RWPE1 (cell line): ENCODE measurements at regions not wholly inside any gene's neighbourhood (a gene's known extent, or its start where the extent isn't known, plus 50 kb on each side); places are given as distances from the start of the nearest gene placed in this dataset.

ENCODE experiments used
- CTCF ChIA-PET: fragments of 350-600 bp; sonication (Branson Sonifier 250); formaldehyde crosslinking; extraction: SDS; loops from one replicate; lab custom pipeline; 2021; lab: Yijun Ruan, JAX
- POLR2A ChIA-PET: fragments of 400-600 bp; formaldehyde crosslinking; extraction: SDS; loops from one replicate; lab custom pipeline; 2020; ENCODE audit warnings: antibody characterized with exemption; ENCODE audit not compliant: low non-redundant PET; lab: Yijun Ruan, JAX
- DNase-seq: peaks from one replicate; pipeline ENCODE4 v3.0.0; 2012; ENCODE audit warnings: low spot score
- H3K27ac ChIP-seq: fragments of 450-650 bp; 2 replicates; pipeline ENCODE4 v1.5.1; 2017
- CTCF ChIP-seq: fragments of 450-650 bp; conservative IDR thresholded peaks from 2 replicates; pipeline ENCODE4 v1.5.1; 2017; ENCODE audit warnings: low read depth, mild to moderate bottlenecking

GRCh38 chr17:71301063-71301462 lies 819.8 kb upstream of the SOX9 start:
- POLR2A ChIA-PET, result no interaction called here
- no peak for TF ChIP-seq CTCF
- no peak overlapping the region for H3K27ac ChIP-seq
- DNase-seq, result no peak
- CTCF ChIA-PET, result no interaction called here

GRCh38 chr17:71302721-71303549 lies 817.9 kb upstream of the SOX9 start:
- no peak overlapping the region for H3K27ac ChIP-seq
- no peak for DNase-seq
- no peak for TF ChIP-seq CTCF
- ChIA-PET POLR2A (no interaction called here), CTCF (interaction anchor here (1.0 kb wide), 1 partner anchor 11 kb away, joined by 3 read pairs; no protein-coding TSS in a partner anchor)

GRCh38 chr17:71304498-71305158 lies 816.2 kb upstream of the SOX9 start:
- DNase-seq, result no peak
- no peak for TF ChIP-seq CTCF
- H3K27ac ChIP-seq, result no peak overlapping the region
- ChIA-PET POLR2A (no interaction called here), CTCF (interaction anchor here (0.5 kb wide), 1 partner anchor 507 kb away, joined by 5 read pairs; no protein-coding TSS in a partner anchor)

GRCh38 chr17:71313866-71314265 lies 807.0 kb upstream of the SOX9 start:
- ChIA-PET CTCF (interaction anchor here (0.6 kb wide), 1 partner anchor 923 kb away, joined by 3 read pairs; no protein-coding TSS in a partner anchor), POLR2A (no interaction called here)
- DNase-seq, result no peak
- no peak for TF ChIP-seq CTCF
- H3K27ac ChIP-seq, result no peak overlapping the region

GRCh38 chr17:71315568-71315967 lies 805.3 kb upstream of the SOX9 start:
- H3K27ac ChIP-seq, result no peak overlapping the region
- CTCF ChIA-PET, result no interaction called here
- POLR2A ChIA-PET, result no interaction called here
- no peak for DNase-seq
- TF ChIP-seq CTCF, result no peak

- H3K27ac ChIP-seq, result no peak overlapping the region
- ChIA-PET CTCF (no interaction called here), POLR2A (no interaction called here)
- DNase-seq, result no peak
- no peak for TF ChIP-seq CTCF
Observed at GRCh38 chr17:71316176-71316897, 804.5 kb upstream of the SOX9 start.
